ENCODE measurements at regions not wholly inside any gene's neighbourhood (a gene's known extent, or its start where the extent isn't known, plus 50 kb on each side); places are given as distances from the start of the nearest gene placed in this dataset.

- Histone ChIP-seq H3K36me3 (no peaks in the 10 kb centered on the region), H3K27me3 (no peaks in the 10 kb centered on the region), H3K27ac (no peak overlapping the region), H3K9me3 (peaks cover 0 to 7% (median 0%) of the 10 kb centered on the region in 4 donors), H3K4me1 (peaks cover 12 to 22% (median 13%) of the 10 kb centered on the region in 4 donors), H3K4me3 (no peak overlapping the region)
- intact Hi-C loops (cut with DNase I; ENCODE audit: low total_unique reads), result no loop called here
- no peak for TF ChIP-seq POLR2AphosphoS5 (IDR thresholded peaks at IDR 0.05)
- TF ChIP-seq EP300 (IDR thresholded peaks at IDR 0.05), result no peak
- TF ChIP-seq CTCF (IDR thresholded peaks at IDR 0.05), result no peak
- TF ChIP-seq POLR2A (IDR thresholded peaks at IDR 0.05), result no peak
- DNase-seq, result no peak
- WGBS, 5 donors, result 67 to 89% (median 77%) methylated on average over 2 of the region's 2 CpGs
These were observed 119.0 kb upstream of the CACUL1 start for GRCh38 chr10:118873738-118874105.

GRCh38 chr10:118874171-118874570, 119.4 kb upstream of the CACUL1 start:
- no peaks in the 10 kb centered on the region for H3K27me3 ChIP-seq
- H3K36me3 ChIP-seq, result no peaks in the 10 kb centered on the region
- WGBS, 5 donors, result 65 to 74% (median 73%) methylated on average over 2 of the region's 2 CpGs
- H3K27ac ChIP-seq, result no peak overlapping the region
- no peak for TF ChIP-seq POLR2A (IDR thresholded peaks at IDR 0.05)
- no peak for TF ChIP-seq CTCF (IDR thresholded peaks at IDR 0.05)
- TF ChIP-seq EP300 (IDR thresholded peaks at IDR 0.05), result no peak
- H3K4me1 ChIP-seq, result peaks cover 12 to 22% (median 13%) of the 10 kb centered on the region in 4 donors
- H3K4me3 ChIP-seq, result no peak overlapping the region
- H3K9me3 ChIP-seq, result peaks cover 0 to 7% (median 0%) of the 10 kb centered on the region in 4 donors
- DNase-seq, result no peak
- intact Hi-C loops (cut with DNase I; ENCODE audit: low total_unique reads), result no loop called here

- DNase-seq, result no peak
- WGBS, 5 donors, result 73 to 88% (median 76%) methylated on average over 1 of the region's 1 CpG
- TF ChIP-seq CTCF (IDR thresholded peaks at IDR 0.05) (no peak), POLR2AphosphoS5 (IDR thresholded peaks at IDR 0.05) (no peak), EP300 (IDR thresholded peaks at IDR 0.05) (no peak), POLR2A (IDR thresholded peaks at IDR 0.05) (no peak)
- no peak overlapping the region for H3K4me3 ChIP-seq
- no peaks in the 10 kb centered on the region for H3K27me3 ChIP-seq
- intact Hi-C loops (cut with DNase I; ENCODE audit: low total_unique reads), result no loop called here
- H3K9me3 ChIP-seq, result peaks cover 0 to 7% (median 0%) of the 10 kb centered on the region in 4 donors
- peaks cover 12 to 20% (median 13%) of the 10 kb centered on the region in 4 donors for H3K4me1 ChIP-seq
- no peak overlapping the region for H3K27ac ChIP-seq
- no peaks in the 10 kb centered on the region for H3K36me3 ChIP-seq
These were observed 120.3 kb upstream of the CACUL1 start for GRCh38 chr10:118875087-118875486.

- no peak for DNase-seq
- no peaks in the 10 kb centered on the region for H3K4me1 ChIP-seq
- no peak overlapping the region for H3K27ac ChIP-seq
- TF ChIP-seq POLR2A (IDR thresholded peaks at IDR 0.05) (no peak), POLR2AphosphoS5 (IDR thresholded peaks at IDR 0.05) (no peak), EP300 (IDR thresholded peaks at IDR 0.05) (no peak), CTCF (IDR thresholded peaks at IDR 0.05) (no peak)
- no peaks in the 10 kb centered on the region for H3K36me3 ChIP-seq
- no peaks in the 10 kb centered on the region for H3K27me3 ChIP-seq
- H3K4me3 ChIP-seq, result no peak overlapping the region
- no peaks in the 10 kb centered on the region for H3K9me3 ChIP-seq
- intact Hi-C loops (cut with DNase I; ENCODE audit: low total_unique reads), result no loop called here
- 79 to 90% (median 82%) methylated on average over 2 of the region's 2 CpGs for WGBS, 5 donors
These were observed 128.0 kb upstream of the CACUL1 start for GRCh38 chr10:118882741-118883140.

Measured in stomach (tissue), 8 donors.